HepG2 (cell line): ENCODE measurements at regions not wholly inside any gene's neighbourhood (a gene's known extent, or its start where the extent isn't known, plus 50 kb on each side); places are given as distances from the start of the nearest gene placed in this dataset.

Experiments
- ADNP ChIP-seq: sonication (generic); formaldehyde crosslinking; IDR thresholded peaks from 2 replicates; pipeline ENCODE4 v1.4.0; 2020; ENCODE audit warnings: missing genetic modification reagents
- FOSL1 ChIP-seq: sonication (generic); formaldehyde crosslinking; IDR thresholded peaks from 2 replicates; pipeline ENCODE4 v1.9.0; 2021; ENCODE audit warnings: missing genetic modification reagents, borderline replicate concordance
- GPN1 ChIP-seq: sonication (generic); formaldehyde crosslinking; IDR thresholded peaks from 2 replicates; pipeline ENCODE4 v1.5.1; 2020; ENCODE audit warnings: missing genetic modification reagents, borderline replicate concordance
- NR2F2 ChIP-seq: IDR thresholded peaks from 2 replicates; pipeline ENCODE4 v1.6.1; 2012; ENCODE audit warnings: low read depth, inconsistent platforms, borderline replicate concordance
- PAX8 ChIP-seq: sonication (generic); formaldehyde crosslinking; IDR thresholded peaks from 2 replicates; pipeline ENCODE4 v1.8.0; 2022; ENCODE audit warnings: mild to moderate bottlenecking, missing genetic modification reagents, borderline replicate concordance
- RFX1 ChIP-seq: fragments of 450-650 bp; IDR thresholded peaks from 2 replicates; pipeline ENCODE4 v1.6.1; 2017
- SMAD1 ChIP-seq: sonication (generic); formaldehyde crosslinking; IDR thresholded peaks from 2 replicates; pipeline ENCODE4 v1.4.0; 2020; ENCODE audit warnings: missing genetic modification reagents, low read depth, mild to moderate bottlenecking, borderline replicate concordance
- TARDBP ChIP-seq: sonication (generic); formaldehyde crosslinking; IDR thresholded peaks from 2 replicates; pipeline ENCODE4 v1.8.0; 2022; ENCODE audit warnings: mild to moderate bottlenecking, missing genetic modification reagents
- ZC3H13 ChIP-seq: sonication (generic); formaldehyde crosslinking; IDR thresholded peaks from 2 replicates; pipeline ENCODE4 v1.8.1; 2023; ENCODE audit warnings: mild to moderate bottlenecking, missing genetic modification reagents, moderate library complexity
- ZFAT ChIP-seq: sonication (generic); formaldehyde crosslinking; conservative IDR thresholded peaks from 2 replicates; pipeline ENCODE4 v1.8.1; 2023; ENCODE audit warnings: missing genetic modification reagents, inconsistent platforms
- ZNF232 ChIP-seq: sonication (generic); formaldehyde crosslinking; IDR thresholded peaks from 2 replicates; pipeline ENCODE4 v1.4.0; 2020; ENCODE audit warnings: missing genetic modification reagents, borderline replicate concordance
- ZNF567 ChIP-seq: sonication (generic); formaldehyde crosslinking; IDR thresholded peaks from 2 replicates; pipeline ENCODE4 v1.8.1; 2023; ENCODE audit warnings: mild to moderate bottlenecking, missing genetic modification reagents, borderline replicate concordance
- ZNF7 ChIP-seq: IDR thresholded peaks from 2 replicates; pipeline ENCODE4 v1.6.1; 2016; ENCODE audit warnings: missing biosample characterization, missing genetic modification reagents
- ZNF775 ChIP-seq: sonication (generic); formaldehyde crosslinking; IDR thresholded peaks from 2 replicates; pipeline ENCODE4 v1.4.0; 2020; ENCODE audit warnings: missing genetic modification reagents, mild to moderate bottlenecking, moderate library complexity, borderline replicate concordance
- ZNF781 ChIP-seq: sonication (generic); formaldehyde crosslinking; IDR thresholded peaks from 2 replicates; pipeline ENCODE4 v1.5.1; 2020; ENCODE audit warnings: borderline replicate concordance, mild to moderate bottlenecking, missing genetic modification reagents; ENCODE audit errors: not compliant biosample characterization
- TF ChIP-seq, protein P1 (sequence below): sonication (generic); formaldehyde crosslinking; IDR thresholded peaks from 2 replicates; pipeline ENCODE4 v1.4.0; 2020; ENCODE audit warnings: missing genetic modification reagents, borderline replicate concordance
- TF ChIP-seq, protein P2 (sequence below): sonication (generic); formaldehyde crosslinking; IDR thresholded peaks from 2 replicates; pipeline ENCODE4 v1.9.0; 2022; ENCODE audit warnings: low read depth, missing genetic modification reagents
- TF ChIP-seq, protein P3 (sequence below): sonication (generic); formaldehyde crosslinking; IDR thresholded peaks from 2 replicates; pipeline ENCODE4 v1.5.0; 2020; ENCODE audit warnings: missing genetic modification reagents
- TF ChIP-seq, protein P4 (sequence below): sonication (generic); formaldehyde crosslinking; IDR thresholded peaks from 2 replicates; pipeline ENCODE4 v1.8.0; 2022; ENCODE audit warnings: mild to moderate bottlenecking, missing genetic modification reagents; ENCODE audit not compliant: insufficient replicate concordance
- TF ChIP-seq, protein P5 (sequence below): sonication (generic); formaldehyde crosslinking; conservative IDR thresholded peaks from 2 replicates; pipeline ENCODE4 v1.8.0; 2022; ENCODE audit warnings: low read depth, missing genetic modification reagents

DNA sequence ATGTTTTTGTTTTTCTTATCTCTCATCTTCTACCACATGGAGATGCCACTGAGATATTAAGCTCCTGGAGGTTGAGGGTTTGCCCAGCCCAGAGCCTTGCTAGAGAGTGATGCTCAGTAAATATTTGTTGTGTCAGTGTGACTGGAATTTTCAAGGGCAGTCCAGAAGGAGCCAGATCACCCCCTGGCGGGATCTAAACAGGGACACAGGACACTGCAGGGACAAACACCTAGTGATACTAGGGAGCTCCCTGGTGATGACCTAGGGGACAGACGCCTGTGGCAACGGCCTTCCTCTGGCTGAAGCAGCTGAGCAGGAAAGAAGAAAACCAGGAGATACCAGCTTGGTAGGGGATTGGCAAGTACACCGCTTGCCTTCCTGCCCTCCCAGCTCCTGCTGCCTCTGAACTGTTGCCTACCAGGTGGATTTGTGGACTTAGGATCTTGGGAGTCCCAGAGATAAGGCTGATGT, 714.4 kb upstream of the TBX3 start (continued):
- TF ChIP-seq, protein P1, sequence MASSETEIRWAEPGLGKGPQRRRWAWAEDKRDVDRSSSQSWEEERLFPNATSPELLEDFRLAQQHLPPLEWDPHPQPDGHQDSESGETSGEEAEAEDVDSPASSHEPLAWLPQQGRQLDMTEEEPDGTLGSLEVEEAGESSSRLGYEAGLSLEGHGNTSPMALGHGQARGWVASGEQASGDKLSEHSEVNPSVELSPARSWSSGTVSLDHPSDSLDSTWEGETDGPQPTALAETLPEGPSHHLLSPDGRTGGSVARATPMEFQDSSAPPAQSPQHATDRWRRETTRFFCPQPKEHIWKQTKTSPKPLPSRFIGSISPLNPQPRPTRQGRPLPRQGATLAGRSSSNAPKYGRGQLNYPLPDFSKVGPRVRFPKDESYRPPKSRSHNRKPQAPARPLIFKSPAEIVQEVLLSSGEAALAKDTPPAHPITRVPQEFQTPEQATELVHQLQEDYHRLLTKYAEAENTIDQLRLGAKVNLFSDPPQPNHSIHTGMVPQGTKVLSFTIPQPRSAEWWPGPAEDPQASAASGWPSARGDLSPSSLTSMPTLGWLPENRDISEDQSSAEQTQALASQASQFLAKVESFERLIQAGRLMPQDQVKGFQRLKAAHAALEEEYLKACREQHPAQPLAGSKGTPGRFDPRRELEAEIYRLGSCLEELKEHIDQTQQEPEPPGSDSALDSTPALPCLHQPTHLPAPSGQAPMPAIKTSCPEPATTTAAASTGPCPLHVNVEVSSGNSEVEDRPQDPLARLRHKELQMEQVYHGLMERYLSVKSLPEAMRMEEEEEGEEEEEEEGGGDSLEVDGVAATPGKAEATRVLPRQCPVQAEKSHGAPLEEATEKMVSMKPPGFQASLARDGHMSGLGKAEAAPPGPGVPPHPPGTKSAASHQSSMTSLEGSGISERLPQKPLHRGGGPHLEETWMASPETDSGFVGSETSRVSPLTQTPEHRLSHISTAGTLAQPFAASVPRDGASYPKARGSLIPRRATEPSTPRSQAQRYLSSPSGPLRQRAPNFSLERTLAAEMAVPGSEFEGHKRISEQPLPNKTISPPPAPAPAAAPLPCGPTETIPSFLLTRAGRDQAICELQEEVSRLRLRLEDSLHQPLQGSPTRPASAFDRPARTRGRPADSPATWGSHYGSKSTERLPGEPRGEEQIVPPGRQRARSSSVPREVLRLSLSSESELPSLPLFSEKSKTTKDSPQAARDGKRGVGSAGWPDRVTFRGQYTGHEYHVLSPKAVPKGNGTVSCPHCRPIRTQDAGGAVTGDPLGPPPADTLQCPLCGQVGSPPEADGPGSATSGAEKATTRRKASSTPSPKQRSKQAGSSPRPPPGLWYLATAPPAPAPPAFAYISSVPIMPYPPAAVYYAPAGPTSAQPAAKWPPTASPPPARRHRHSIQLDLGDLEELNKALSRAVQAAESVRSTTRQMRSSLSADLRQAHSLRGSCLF = no peak
- no peak for TF ChIP-seq RFX1
- TF ChIP-seq SMAD1 (CRISPR knock-in tag) = no peak
- peak; percentile 26; the same call in 1 of the 2 replicates for TF ChIP-seq TARDBP (CRISPR knock-in tag)
- TF ChIP-seq, protein P2, sequence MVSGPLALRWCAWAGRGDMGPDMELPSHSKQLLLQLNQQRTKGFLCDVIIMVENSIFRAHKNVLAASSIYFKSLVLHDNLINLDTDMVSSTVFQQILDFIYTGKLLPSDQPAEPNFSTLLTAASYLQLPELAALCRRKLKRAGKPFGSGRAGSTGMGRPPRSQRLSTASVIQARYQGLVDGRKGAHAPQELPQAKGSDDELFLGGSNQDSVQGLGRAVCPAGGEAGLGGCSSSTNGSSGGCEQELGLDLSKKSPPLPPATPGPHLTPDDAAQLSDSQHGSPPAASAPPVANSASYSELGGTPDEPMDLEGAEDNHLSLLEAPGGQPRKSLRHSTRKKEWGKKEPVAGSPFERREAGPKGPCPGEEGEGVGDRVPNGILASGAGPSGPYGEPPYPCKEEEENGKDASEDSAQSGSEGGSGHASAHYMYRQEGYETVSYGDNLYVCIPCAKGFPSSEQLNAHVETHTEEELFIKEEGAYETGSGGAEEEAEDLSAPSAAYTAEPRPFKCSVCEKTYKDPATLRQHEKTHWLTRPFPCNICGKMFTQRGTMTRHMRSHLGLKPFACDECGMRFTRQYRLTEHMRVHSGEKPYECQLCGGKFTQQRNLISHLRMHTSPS = no peak
- TF ChIP-seq, protein P3, sequence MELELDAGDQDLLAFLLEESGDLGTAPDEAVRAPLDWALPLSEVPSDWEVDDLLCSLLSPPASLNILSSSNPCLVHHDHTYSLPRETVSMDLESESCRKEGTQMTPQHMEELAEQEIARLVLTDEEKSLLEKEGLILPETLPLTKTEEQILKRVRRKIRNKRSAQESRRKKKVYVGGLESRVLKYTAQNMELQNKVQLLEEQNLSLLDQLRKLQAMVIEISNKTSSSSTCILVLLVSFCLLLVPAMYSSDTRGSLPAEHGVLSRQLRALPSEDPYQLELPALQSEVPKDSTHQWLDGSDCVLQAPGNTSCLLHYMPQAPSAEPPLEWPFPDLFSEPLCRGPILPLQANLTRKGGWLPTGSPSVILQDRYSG (CRISPR knock-in tag) = no peak
- no peak for TF ChIP-seq ZNF567 (CRISPR knock-in tag)
- no peak for TF ChIP-seq FOSL1 (CRISPR knock-in tag)
- TF ChIP-seq ZFAT (CRISPR knock-in tag) = no peak
- TF ChIP-seq ZNF232 (CRISPR knock-in tag) = no peak
- TF ChIP-seq ZNF7 (CRISPR knock-in tag) = no peak
- no peak for TF ChIP-seq PAX8 (CRISPR knock-in tag)
- TF ChIP-seq GPN1 (CRISPR knock-in tag) = no peak
- TF ChIP-seq, protein P4, sequence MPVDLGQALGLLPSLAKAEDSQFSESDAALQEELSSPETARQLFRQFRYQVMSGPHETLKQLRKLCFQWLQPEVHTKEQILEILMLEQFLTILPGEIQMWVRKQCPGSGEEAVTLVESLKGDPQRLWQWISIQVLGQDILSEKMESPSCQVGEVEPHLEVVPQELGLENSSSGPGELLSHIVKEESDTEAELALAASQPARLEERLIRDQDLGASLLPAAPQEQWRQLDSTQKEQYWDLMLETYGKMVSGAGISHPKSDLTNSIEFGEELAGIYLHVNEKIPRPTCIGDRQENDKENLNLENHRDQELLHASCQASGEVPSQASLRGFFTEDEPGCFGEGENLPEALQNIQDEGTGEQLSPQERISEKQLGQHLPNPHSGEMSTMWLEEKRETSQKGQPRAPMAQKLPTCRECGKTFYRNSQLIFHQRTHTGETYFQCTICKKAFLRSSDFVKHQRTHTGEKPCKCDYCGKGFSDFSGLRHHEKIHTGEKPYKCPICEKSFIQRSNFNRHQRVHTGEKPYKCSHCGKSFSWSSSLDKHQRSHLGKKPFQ (CRISPR knock-in tag) = no peak
- no peak for TF ChIP-seq ZNF781
- TF ChIP-seq, protein P5, sequence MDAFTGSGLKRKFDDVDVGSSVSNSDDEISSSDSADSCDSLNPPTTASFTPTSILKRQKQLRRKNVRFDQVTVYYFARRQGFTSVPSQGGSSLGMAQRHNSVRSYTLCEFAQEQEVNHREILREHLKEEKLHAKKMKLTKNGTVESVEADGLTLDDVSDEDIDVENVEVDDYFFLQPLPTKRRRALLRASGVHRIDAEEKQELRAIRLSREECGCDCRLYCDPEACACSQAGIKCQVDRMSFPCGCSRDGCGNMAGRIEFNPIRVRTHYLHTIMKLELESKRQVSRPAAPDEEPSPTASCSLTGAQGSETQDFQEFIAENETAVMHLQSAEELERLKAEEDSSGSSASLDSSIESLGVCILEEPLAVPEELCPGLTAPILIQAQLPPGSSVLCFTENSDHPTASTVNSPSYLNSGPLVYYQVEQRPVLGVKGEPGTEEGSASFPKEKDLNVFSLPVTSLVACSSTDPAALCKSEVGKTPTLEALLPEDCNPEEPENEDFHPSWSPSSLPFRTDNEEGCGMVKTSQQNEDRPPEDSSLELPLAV (CRISPR knock-in tag) = no peak
- TF ChIP-seq NR2F2 = no peak
- no peak for TF ChIP-seq ZNF775 (CRISPR knock-in tag)
- no peak for TF ChIP-seq ZC3H13 (CRISPR knock-in tag)
- TF ChIP-seq ADNP = no peak
